Epithelial cell of prostate (primary cell): ENCODE measurements at regions not wholly inside any gene's neighbourhood (a gene's known extent, or its start where the extent isn't known, plus 50 kb on each side); places are given as distances from the start of the nearest gene placed in this dataset.
"Not testable (repeated sequence)": the region's sequence is repeated elsewhere in the genome, so short reads cannot be mapped to it uniquely, and the experiment has no call there.

ENCODE experiments used
- DNase-seq: peaks from one replicate; pipeline ENCODE4 v3.0.0-alpha.2; 2011; ENCODE audit warnings: low read depth, low spot score
- H3K27ac ChIP-seq: fragments of 450-650 bp; 2 replicates; pipeline ENCODE4 v1.5.1; 2017; ENCODE audit warnings: mild to moderate bottlenecking

- DNase-seq: no peak
- H3K27ac ChIP-seq: no peak overlapping the region
Observed at GRCh38 chr4:77434299-77435092, 171.1 kb upstream of the CXCL13 start.

DNA sequence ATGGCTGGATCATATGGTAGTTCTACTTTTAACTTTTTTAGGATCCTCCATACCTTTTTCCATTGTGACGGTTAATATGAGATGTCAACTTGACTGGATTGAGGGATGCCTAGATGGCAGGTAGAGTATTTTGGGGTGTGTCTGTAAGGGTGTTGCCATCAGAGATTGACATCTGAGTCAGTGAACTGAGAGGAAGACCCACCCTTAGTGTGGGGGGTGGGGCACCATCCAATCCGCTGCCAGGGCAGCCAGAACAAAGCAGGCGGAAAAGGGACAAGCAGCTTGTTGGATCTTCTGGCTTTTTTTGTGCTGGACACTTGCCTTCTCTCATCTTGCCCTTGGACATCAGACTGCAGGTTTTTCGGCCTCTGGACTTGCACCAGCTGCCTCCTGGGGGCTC, 168.5 kb upstream of the CXCL13 start:
- DNase-seq: no peak
- H3K27ac ChIP-seq: no peak overlapping the region

GRCh38 chr4:77438549-77438948, 167.1 kb upstream of the CXCL13 start:
- no peak for DNase-seq
- no peak overlapping the region for H3K27ac ChIP-seq

GRCh38 chr4:77443941-77444340, 161.7 kb upstream of the CXCL13 start:
- no peak for DNase-seq
- no peak overlapping the region for H3K27ac ChIP-seq

- no peak for DNase-seq
- no peak overlapping the region for H3K27ac ChIP-seq
Observed at GRCh38 chr4:77445823-77446222, 159.8 kb upstream of the CXCL13 start.

GRCh38 chr4:77446601-77447000, 159.0 kb upstream of the CXCL13 start:
- no peak for DNase-seq
- no peak overlapping the region for H3K27ac ChIP-seq

DNA sequence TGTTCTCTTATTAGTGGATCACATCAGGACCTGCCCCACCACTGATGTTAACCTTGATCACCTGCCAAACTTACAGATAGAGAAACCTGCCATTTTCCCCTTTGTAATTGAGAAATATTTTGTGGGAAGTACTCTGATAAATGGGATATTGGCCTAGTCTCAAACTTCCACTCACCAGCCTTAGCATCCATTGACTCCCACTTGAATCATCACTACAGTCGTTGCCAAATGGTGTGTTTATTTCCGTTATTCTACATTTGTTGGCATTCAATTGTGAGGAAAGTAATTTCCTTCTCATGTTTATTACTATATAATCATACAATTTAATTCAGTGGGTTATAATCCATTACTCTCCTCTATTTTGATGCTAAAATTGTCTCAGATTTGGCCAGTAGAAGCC, 156.4 kb upstream of the CXCL13 start:
- no peak overlapping the region for H3K27ac ChIP-seq
- no peak for DNase-seq

DNA sequence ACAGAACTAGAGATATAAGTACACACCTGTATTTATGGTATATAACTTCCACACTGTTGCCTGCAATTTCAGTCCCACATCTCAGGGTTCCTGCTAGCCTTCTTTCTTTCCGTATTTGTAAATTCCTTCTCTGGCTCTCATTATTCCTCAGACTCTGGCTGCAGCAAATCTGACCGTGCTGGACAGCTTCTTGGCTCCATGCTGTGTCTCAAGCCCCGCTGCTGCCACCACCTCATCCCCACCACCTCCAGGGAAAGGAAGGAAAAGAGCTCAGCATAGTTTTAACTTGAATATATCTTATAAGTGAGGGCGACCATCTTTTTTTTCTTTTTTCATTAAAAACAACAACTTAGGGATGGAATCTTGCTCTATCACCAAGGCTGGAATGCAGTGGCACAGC, 155.6 kb upstream of the CXCL13 start:
- H3K27ac ChIP-seq: no peak overlapping the region
- DNase-seq: no peak

GRCh38 chr4:77451530-77451929, 154.1 kb upstream of the CXCL13 start:
- no peak overlapping the region for H3K27ac ChIP-seq
- DNase-seq: no peak

DNA sequence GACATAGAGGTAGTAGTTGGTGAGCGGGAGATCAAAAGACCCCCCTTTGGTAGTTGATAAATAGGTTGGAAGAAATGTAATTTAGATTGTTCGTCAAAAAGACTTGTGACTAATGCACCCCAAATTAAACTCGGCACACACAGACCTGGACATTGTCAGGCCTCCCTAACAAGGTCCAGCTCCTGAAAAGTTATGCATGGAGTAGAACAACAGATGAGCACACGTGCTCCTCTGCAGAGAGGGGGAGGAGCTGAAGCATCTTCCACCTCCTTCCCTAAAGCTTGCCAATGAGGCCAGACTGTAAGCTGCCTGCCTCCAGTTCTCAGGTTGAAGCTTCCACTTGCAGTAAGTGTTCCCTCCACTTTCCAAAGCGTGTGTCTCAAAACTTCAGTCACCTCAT, 153.5 kb upstream of the CXCL13 start:
- not testable (repeated sequence) for H3K27ac ChIP-seq, DNase-seq

DNA sequence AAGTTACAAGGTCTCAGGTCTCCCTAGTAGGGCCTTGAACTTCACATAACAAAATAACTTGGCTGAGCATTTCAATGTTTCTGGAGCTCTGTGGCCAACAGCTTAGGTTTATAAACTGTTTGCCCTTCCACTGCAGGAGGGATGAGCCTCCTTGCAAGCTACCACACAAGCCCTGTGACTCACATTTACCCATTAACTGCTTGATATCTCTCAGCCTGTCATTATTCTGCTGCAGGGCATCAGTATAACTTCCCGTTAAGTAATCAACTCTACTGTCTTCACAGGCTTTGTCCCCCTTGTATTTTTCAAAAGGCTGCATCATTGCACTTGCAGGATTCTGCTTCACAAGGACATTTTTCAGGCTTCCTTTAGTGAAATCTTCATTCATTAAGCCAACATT, 151.7 kb upstream of the CXCL13 start:
- no peak overlapping the region for H3K27ac ChIP-seq
- no peak for DNase-seq

GRCh38 chr4:77454858-77455257, 150.8 kb upstream of the CXCL13 start:
- H3K27ac ChIP-seq: no peak overlapping the region
- DNase-seq: no peak

- H3K27ac ChIP-seq, DNase-seq: not testable (repeated sequence)
Observed at GRCh38 chr4:77464100-77464499, 141.5 kb upstream of the CXCL13 start.

- no peak overlapping the region for H3K27ac ChIP-seq
- no peak for DNase-seq
Observed at GRCh38 chr4:77465271-77465670, 140.3 kb upstream of the CXCL13 start.

DNA sequence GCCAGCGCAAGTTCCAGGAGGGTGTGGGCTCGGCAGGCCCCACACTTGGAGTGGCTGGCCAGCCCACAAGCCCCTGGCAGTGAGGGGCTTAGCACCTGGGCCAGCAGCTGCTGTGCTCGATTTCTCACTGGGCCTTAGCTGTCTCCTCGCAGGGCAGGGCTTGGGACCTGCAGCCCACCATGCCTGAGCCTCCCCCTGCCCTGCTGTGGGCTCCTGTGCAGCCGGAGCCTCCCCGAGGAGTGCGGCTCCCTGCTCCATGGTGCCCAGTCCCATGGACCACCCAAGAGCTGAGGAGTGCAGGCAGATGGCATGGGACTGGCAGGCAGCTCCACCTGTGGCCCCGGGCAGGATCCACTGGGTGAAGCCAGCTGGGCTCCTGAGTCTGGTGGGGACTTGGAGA, 139.2 kb upstream of the CXCL13 start:
- no peak overlapping the region for H3K27ac ChIP-seq

DNA sequence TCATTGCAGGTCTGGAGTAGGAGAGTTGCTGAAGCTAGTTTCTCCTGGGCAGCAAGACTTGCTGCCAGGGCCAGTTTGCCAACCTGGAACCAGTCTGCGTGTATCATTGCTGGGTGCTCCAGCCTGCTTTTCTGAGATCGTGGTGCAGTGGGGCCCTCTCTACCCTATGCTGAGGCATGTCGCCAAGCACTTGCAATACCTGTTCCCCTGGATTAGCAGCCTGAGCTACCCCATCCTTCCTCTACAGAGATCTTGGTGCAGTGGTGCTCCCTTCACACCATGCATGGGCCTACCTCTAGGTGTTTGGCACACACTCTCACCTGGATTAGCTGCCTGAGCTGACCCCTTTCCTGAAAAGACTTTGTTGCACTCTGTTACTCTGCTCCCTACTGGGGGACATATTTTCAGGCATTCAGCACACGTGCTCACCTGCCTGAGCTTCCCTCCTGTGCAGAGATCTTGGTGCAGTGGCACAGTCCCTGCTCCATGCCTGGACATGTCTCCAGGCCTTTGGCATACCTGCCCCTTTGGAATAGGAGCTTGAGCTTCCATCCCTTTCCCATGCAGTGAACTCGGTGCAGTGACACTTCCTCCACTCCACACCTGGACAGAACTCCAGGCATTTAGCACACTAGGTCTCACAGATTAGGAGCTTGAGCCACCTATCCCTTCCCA, 133.7 kb upstream of the CXCL13 start:
- no peak for DNase-seq

More for the DNA sequence above, 139.2 kb upstream of the CXCL13 start:
- no peak for DNase-seq

GRCh38 chr4:77473509-77473908, 132.1 kb upstream of the CXCL13 start:
- no peak for DNase-seq
- no peak overlapping the region for H3K27ac ChIP-seq

More for the DNA sequence above, 133.7 kb upstream of the CXCL13 start:
- no peak overlapping the region for H3K27ac ChIP-seq

DNA sequence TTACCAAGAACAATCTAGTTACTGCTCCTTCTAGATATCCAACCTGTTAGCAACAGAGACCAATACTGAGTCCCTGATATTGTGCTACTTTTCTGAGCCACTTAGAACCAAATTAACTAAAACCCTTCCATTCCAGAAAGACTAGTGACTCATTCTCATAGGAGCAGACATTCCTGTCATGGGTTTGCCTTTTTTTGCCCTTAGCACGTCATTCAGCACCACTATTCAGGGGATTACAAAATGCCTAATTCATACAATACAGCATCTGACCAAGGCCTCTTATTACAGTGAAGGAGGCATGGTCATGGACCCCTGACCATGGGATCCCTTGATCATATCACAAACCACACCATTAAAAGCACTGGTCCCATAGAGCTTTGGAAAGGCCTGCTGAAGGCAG, 123.8 kb upstream of the CXCL13 start:
- no peak overlapping the region for H3K27ac ChIP-seq
- DNase-seq: peak; percentile 24

GRCh38 chr4:77488882-77489281, 116.7 kb upstream of the CXCL13 start:
- H3K27ac ChIP-seq: no peak overlapping the region
- DNase-seq: no peak

- no peak overlapping the region for H3K27ac ChIP-seq
- DNase-seq: no peak
Observed at GRCh38 chr4:77493120-77493752, 112.4 kb upstream of the CXCL13 start.

DNA sequence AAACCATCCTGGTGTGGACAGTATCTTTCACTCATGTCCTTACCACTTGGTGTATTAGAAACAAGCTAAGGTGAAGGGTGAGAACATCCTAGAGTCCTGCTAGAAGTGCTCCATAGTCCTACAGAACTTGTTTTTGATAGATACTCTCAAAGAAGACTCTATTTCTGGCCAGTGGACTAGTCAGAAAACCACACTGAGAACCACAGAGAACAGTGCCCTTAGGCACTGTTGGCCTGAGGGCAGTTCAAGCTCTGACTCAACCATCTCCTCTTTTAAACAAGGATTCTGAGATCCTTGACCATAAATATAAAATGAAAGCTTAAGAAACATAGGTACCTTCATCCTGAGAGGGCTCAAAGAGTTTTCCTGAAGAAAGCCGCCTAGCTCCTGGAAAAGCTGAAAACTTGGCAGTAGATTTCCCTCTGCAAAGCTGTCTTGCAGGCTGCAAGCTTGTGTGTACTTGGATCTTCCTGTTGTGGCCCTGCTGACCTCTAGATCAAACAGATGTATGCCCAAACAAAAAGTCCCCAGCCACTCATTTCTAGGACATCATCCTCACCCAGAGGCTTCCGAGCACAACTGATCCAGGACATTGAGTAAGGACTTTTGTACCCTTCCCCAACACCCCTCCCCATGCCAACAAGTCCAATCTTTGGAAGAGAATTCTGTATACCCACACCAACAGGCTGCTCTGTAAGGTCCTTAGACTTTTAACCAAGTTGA, 111.6 kb upstream of the CXCL13 start:
- no peak overlapping the region for H3K27ac ChIP-seq
- no peak for DNase-seq
